GM12878 (cell line): ENCODE measurements at regions not wholly inside any gene's neighbourhood (a gene's known extent, or its start where the extent isn't known, plus 50 kb on each side); places are given as distances from the start of the nearest gene placed in this dataset.

Source experiments
- ATAC-seq: fragments of 200-7000 bp; cut with Tn5 transposase; 3 replicates; pipeline ENCODE4 v1.9.1; 2020; ENCODE audit warnings: mild to moderate bottlenecking, moderate library complexity
- BruUV-seq: library from RNA; stranded (reverse); fragments of 400-500 nt; replicated peaks from 2 replicates; lab custom pipeline; 2021; lab: Mats Ljungman, UMichigan
- CTCF ChIA-PET: fragments of 300-600 bp; sonication (Branson Sonifier 250); formaldehyde crosslinking; extraction: SDS; loops from one replicate; lab custom pipeline; 2021; ENCODE audit warnings: inconsistent platforms; lab: Yijun Ruan, JAX
- POLR2A ChIA-PET: fragments of 350-600 bp; formaldehyde crosslinking; extraction: SDS; loops from one replicate; lab custom pipeline; 2021; ENCODE audit warnings: inconsistent platforms; lab: Charles Lee
- RAD21 ChIA-PET: fragments of 300-600 bp; sonication (Branson Sonifier 250); formaldehyde crosslinking; loops from one replicate; lab custom pipeline; 2023; ENCODE audit warnings: antibody characterized with exemption; ENCODE audit not compliant: unreplicated experiment; lab: Charles Lee
- SMC1A ChIA-PET: fragments of 300-600 bp; sonication (Branson Sonifier 250); formaldehyde crosslinking; loops from one replicate; lab custom pipeline; 2023; ENCODE audit not compliant: unreplicated experiment, uncharacterized antibody; lab: Charles Lee
- DNase-seq: peaks from one replicate; pipeline ENCODE4 v3.0.0-alpha.2; 2011; ENCODE audit warnings: low read depth, low spot score
- FAIRE-seq: peaks from 3 replicates; lab custom pipeline; 2011; peaks lifted over from hg19 to GRCh38; lab: Jason Lieb, UNC
- H2AFZ ChIP-seq: 2 replicates; pipeline ENCODE4 v1.6.0; 2011; ENCODE audit warnings: low read depth, low read length, control low read depth; ENCODE audit not compliant: control insufficient read depth
- H3K27ac ChIP-seq: 2 replicates; pipeline ENCODE4 v1.5.1; 2011; ENCODE audit warnings: control low read depth; ENCODE audit not compliant: control insufficient read depth, insufficient read depth
- H3K27me3 ChIP-seq, 2 experiments: replicated peaks in 1 of 2; 2 replicates each; pipeline versions ENCODE4 v1.6.0 to v1.6.1; 2011; ENCODE audit warnings: low read length in 1 of 2; ENCODE audit not compliant: control insufficient read depth in 2 of 2, insufficient read depth in 2 of 2
- H3K36me3 ChIP-seq, 2 experiments: 2 replicates each; pipeline ENCODE4 v1.5.1; 2011; ENCODE audit warnings: low read length in 1 of 2; ENCODE audit not compliant: control insufficient read depth in 2 of 2, insufficient read depth in 2 of 2
- H3K4me1 ChIP-seq: 2 replicates; pipeline ENCODE4 v1.6.1; 2011; ENCODE audit warnings: mild to moderate bottlenecking, low read length, moderate library complexity, mixed read lengths; ENCODE audit not compliant: control insufficient read depth, insufficient read depth
- H3K4me2 ChIP-seq: 2 replicates; pipeline ENCODE4 v1.6.0; 2011; ENCODE audit warnings: control low read depth; ENCODE audit not compliant: control insufficient read depth, insufficient read depth
- H3K4me3 ChIP-seq: fragments of 200-600 bp; sonication (generic); 2 replicates; pipeline ENCODE4 v1.5.1; 2016
- H3K79me2 ChIP-seq: 2 replicates; pipeline ENCODE4 v1.6.0; 2011; ENCODE audit warnings: low read length; ENCODE audit not compliant: control insufficient read depth, insufficient read depth
- H3K9ac ChIP-seq: 2 replicates; pipeline ENCODE4 v1.8.0; 2011; ENCODE audit warnings: low read length, control low read depth, mixed read lengths; ENCODE audit not compliant: control insufficient read depth, insufficient read depth
- H3K9me3 ChIP-seq: replicated peaks from 3 replicates; pipeline ENCODE4 v1.5.1; 2011; ENCODE audit warnings: mild to moderate bottlenecking, low read length; ENCODE audit not compliant: control insufficient read depth, insufficient read depth
- H4K20me1 ChIP-seq: 2 replicates; pipeline ENCODE4 v1.6.0; 2011; ENCODE audit not compliant: control insufficient read depth, insufficient read depth
- BCL11A ChIP-seq: IDR thresholded peaks from 2 replicates; pipeline ENCODE4 v1.6.1; 2011; ENCODE audit warnings: low read depth, low read length
- BCL3 ChIP-seq: IDR thresholded peaks from 2 replicates; pipeline ENCODE4 v1.6.1; 2011; ENCODE audit warnings: borderline replicate concordance, low read depth, mild to moderate bottlenecking, moderate library complexity, low read length; ENCODE audit not compliant: insufficient read depth, poor library complexity, severe bottlenecking
- BCLAF1 ChIP-seq: fragments of 450-650 bp; IDR thresholded peaks from 2 replicates; pipeline ENCODE4 v1.6.1; 2017; ENCODE audit warnings: antibody characterized with exemption, mild to moderate bottlenecking, moderate library complexity
- BMI1 ChIP-seq: fragments of 450-650 bp; IDR thresholded peaks from 2 replicates; pipeline ENCODE4 v1.6.1; 2016; ENCODE audit warnings: mild to moderate bottlenecking, moderate library complexity, borderline replicate concordance
- BRCA1 ChIP-seq: IDR thresholded peaks from 2 replicates; pipeline ENCODE4 v1.6.1; 2011; ENCODE audit warnings: low read depth, low read length, improper control_type of control experiment
- CBX5 ChIP-seq: sonication (generic); IDR thresholded peaks from 2 replicates; pipeline ENCODE4 v1.6.1; 2016; ENCODE audit warnings: low read depth, moderate library complexity, mild to moderate bottlenecking, inconsistent platforms
- CTCF ChIP-seq, 3 experiments: IDR thresholded peaks in 2 of 3; conservative IDR thresholded peaks in 1 of 3; 2 replicates each; pipeline ENCODE4 v1.5.1; 2011; ENCODE audit warnings: low read depth in 3 of 3, low read length in 3 of 3, mild to moderate bottlenecking in 3 of 3, control low read depth in 2 of 3, moderate library complexity in 2 of 3, inconsistent platforms in 1 of 3, mixed read lengths in 1 of 3; ENCODE audit not compliant: control insufficient read depth in 2 of 3, insufficient read depth in 1 of 3; ENCODE audit errors: extremely low read depth in 1 of 3
- IKZF2 ChIP-seq, 2 experiments: fragments of 450-650 bp; IDR thresholded peaks; 2 replicates each; pipeline ENCODE4 v1.6.1; 2017; ENCODE audit warnings: mild to moderate bottlenecking in 2 of 2, moderate library complexity in 2 of 2
- JUNB ChIP-seq: IDR thresholded peaks from 2 replicates; pipeline ENCODE4 v1.6.1; 2016; ENCODE audit warnings: antibody characterized with exemption, mild to moderate bottlenecking
- KLF5 ChIP-seq: fragments of 450-650 bp; IDR thresholded peaks from 2 replicates; pipeline ENCODE4 v1.6.1; 2014; ENCODE audit warnings: mild to moderate bottlenecking; ENCODE audit not compliant: partially characterized antibody
- NFIC ChIP-seq: IDR thresholded peaks from 2 replicates; pipeline ENCODE4 v1.6.1; 2012; ENCODE audit warnings: low read depth, mild to moderate bottlenecking, inconsistent platforms, low read length, moderate library complexity
- NFYB ChIP-seq: IDR thresholded peaks from 2 replicates; pipeline ENCODE4 v1.6.1; 2011; ENCODE audit warnings: low read depth, mild to moderate bottlenecking, low read length, improper control_type of control experiment, moderate library complexity; ENCODE audit not compliant: insufficient read depth
- NR2C1 ChIP-seq: fragments of 450-650 bp; IDR thresholded peaks from 2 replicates; pipeline ENCODE4 v1.6.1; 2017; ENCODE audit warnings: antibody characterized with exemption, mild to moderate bottlenecking, moderate library complexity
- RAD21 ChIP-seq: IDR thresholded peaks from 2 replicates; pipeline ENCODE4 v1.6.1; 2011; ENCODE audit warnings: mild to moderate bottlenecking, low read depth, low read length, moderate library complexity; ENCODE audit not compliant: insufficient read depth
- RAD51 ChIP-seq: fragments of 450-650 bp; IDR thresholded peaks from 2 replicates; pipeline ENCODE4 v1.6.1; 2016; ENCODE audit warnings: moderate library complexity, mild to moderate bottlenecking, inconsistent platforms
- SREBF1 ChIP-seq: IDR thresholded peaks from 2 replicates; pipeline ENCODE4 v1.6.1; 2012; ENCODE audit warnings: mild to moderate bottlenecking, low read length
- ZNF384 ChIP-seq: IDR thresholded peaks from 2 replicates; pipeline ENCODE4 v1.6.1; 2012; ENCODE audit warnings: low read depth, mild to moderate bottlenecking, low read length, improper control_type of control experiment, borderline replicate concordance
- WGBS: methylation state at CpG from one replicate; pipeline ENCODE4 v1.1.6; 2016; ENCODE audit warnings: low lambda C conversion rate; ENCODE audit not compliant: insufficient replicate concordance, insufficient coverage; ENCODE audit errors: missing lambda C conversion rate; 5-methylcytosine and 5-hydroxymethylcytosine counted together
- in situ Hi-C: fragments of 300-500 bp; cut with MboI; formaldehyde crosslinking; loops from 9 replicates; pipeline ENCODE4 v1.14.3; 2018; ENCODE audit warnings: mixed read lengths
- intact Hi-C: fragments of 100-400 bp; cut with micrococcal nuclease; formaldehyde crosslinking; loops from one replicate; pipeline ENCODE4 v1.14.2; 2022; ENCODE audit not compliant: unreplicated experiment

GRCh38 chr9:115674091-115674490, 479.5 kb upstream of the PAPPA start:
- intact Hi-C loops, result no loop called here
- Histone ChIP-seq H3K9me3 (no peaks in the 10 kb centered on the region), H3K4me1 (no peaks in the 10 kb centered on the region), H4K20me1 (no peaks in the 10 kb centered on the region), H3K36me3 (no peaks in the 10 kb centered on the region), H3K79me2 (no peaks in the 10 kb centered on the region), H3K4me2 (no peak overlapping the region), H3K27me3 (no peaks in the 10 kb centered on the region), H3K4me3 (no peak overlapping the region), H3K9ac (no peak overlapping the region), H2AFZ (no peak overlapping the region), H3K27ac (no peak overlapping the region)
- DNase-seq (no peak), FAIRE-seq (no peak), ATAC-seq (no peak)
- in situ Hi-C loops, result no loop called here
- no TSS peak for BruUV-seq
- ChIA-PET CTCF (no interaction called here), SMC1A (no interaction called here), RAD21 (no interaction called here), POLR2A (no interaction called here)
- 0% methylated on average over 1 of the region's 1 CpG for WGBS
- TF ChIP-seq RAD51, result no peak
- no peak for TF ChIP-seq SREBF1
- no peak for TF ChIP-seq ZNF384
- no peak for TF ChIP-seq NR2C1
- TF ChIP-seq BRCA1, result no peak
- TF ChIP-seq CBX5, result no peak
- TF ChIP-seq BCL11A, result no peak
- no peak for TF ChIP-seq RAD21
- TF ChIP-seq NFIC, result no peak
- TF ChIP-seq BCL3, result no peak
- TF ChIP-seq JUNB, result no peak
- TF ChIP-seq CTCF (IDR thresholded peaks at IDR 0.05 in 2 of 3, conservative IDR thresholded peaks at IDR 0.05 in 1 of 3; ENCODE audit: control insufficient read depth in 2 of 3, extremely low read depth in 1 of 3, insufficient read depth in 1 of 3, low read depth in 3 of 3, low read length in 3 of 3), result no peak
- no peak for TF ChIP-seq NFYB
- TF ChIP-seq BCLAF1, result no peak
- TF ChIP-seq BMI1, result no peak
- no peak for TF ChIP-seq IKZF2 (IDR thresholded peaks at IDR 0.05)
- TF ChIP-seq KLF5, result no peak
